HepG2 (cell line): ENCODE measurements at regions not wholly inside any gene's neighbourhood (a gene's known extent, or its start where the extent isn't known, plus 50 kb on each side); places are given as distances from the start of the nearest gene placed in this dataset.

Source experiments
- ATAC-seq: fragments of 200-7000 bp; cut with Tn5 transposase; 3 replicates; pipeline ENCODE4 v1.9.1; 2020; ENCODE audit warnings: mild to moderate bottlenecking, moderate library complexity
- BruUV-seq: library from RNA; stranded (reverse); fragments of 400-500 nt; replicated peaks from 2 replicates; lab custom pipeline; 2021; lab: Mats Ljungman, UMichigan
- CTCF ChIA-PET: fragments of 300-600 bp; formaldehyde crosslinking; extraction: SDS; loops from one replicate; lab custom pipeline; 2021; ENCODE audit warnings: low total read pairs, inconsistent platforms, low intra/inter-chr PET ratio; lab: Yijun Ruan, JAX
- POLR2A ChIA-PET: fragments of 350-600 bp; sonication (Branson Sonifier 250); formaldehyde crosslinking; loops from one replicate; lab custom pipeline; 2020; ENCODE audit warnings: antibody characterized with exemption, inconsistent platforms; lab: Yijun Ruan, JAX
- DNase-seq: peaks from one replicate; pipeline ENCODE4 v3.0.0-alpha.2; 2015; ENCODE audit warnings: low spot score
- FAIRE-seq: peaks from 3 replicates; lab custom pipeline; 2011; peaks lifted over from hg19 to GRCh38; lab: Jason Lieb, UNC
- H2AFZ ChIP-seq: one replicate; pipeline ENCODE4 v1.6.1; 2011; ENCODE audit warnings: low read length, inconsistent platforms
- H3K27ac ChIP-seq: fragments of 300-600 bp; 3 replicates; pipeline ENCODE4 v1.8.0; 2011; ENCODE audit warnings: mixed run types, mild to moderate bottlenecking, mixed read lengths, low read length, inconsistent platforms; ENCODE audit not compliant: insufficient read depth; ENCODE audit errors: extremely low read length
- H3K27me3 ChIP-seq, 2 experiments: fragments of 200-600 bp in 1 of 2; 2 replicates in 1 of 2; 3 replicates in 1 of 2; pipeline versions ENCODE4 v1.6.0 to v1.8.0; 2011; ENCODE audit warnings: low read length in 2 of 2, mild to moderate bottlenecking in 2 of 2, moderate library complexity in 2 of 2, inconsistent platforms in 1 of 2; ENCODE audit not compliant: insufficient read depth in 2 of 2, control insufficient read depth in 1 of 2
- H3K36me3 ChIP-seq, 2 experiments: fragments of 200-600 bp in 1 of 2; replicated peaks in 1 of 2; 2 replicates in 1 of 2; 3 replicates in 1 of 2; pipeline versions ENCODE4 v1.5.1 to v1.8.0; 2011; ENCODE audit warnings: low read length in 2 of 2, inconsistent platforms in 1 of 2; ENCODE audit not compliant: insufficient read depth in 2 of 2, control insufficient read depth in 1 of 2
- H3K4me1 ChIP-seq: 2 replicates; pipeline ENCODE4 v1.5.1; 2012; ENCODE audit warnings: low read length, inconsistent platforms; ENCODE audit not compliant: insufficient read depth
- H3K4me2 ChIP-seq: 2 replicates; pipeline ENCODE4 v1.6.0; 2011; ENCODE audit warnings: low read depth, low read length, inconsistent platforms
- H3K4me3 ChIP-seq, 3 experiments: fragments of 200-600 bp in 1 of 3; sonication (generic), shearing (Covaris generic) in 1 of 3; replicated peaks in 1 of 3; 2 replicates each; pipeline ENCODE4 v1.5.1; 2011 to 2016; ENCODE audit warnings: low read length in 3 of 3, inconsistent platforms in 2 of 3, low read depth in 2 of 3, mild to moderate bottlenecking in 2 of 3, control low read depth in 1 of 3, mixed read lengths in 1 of 3; ENCODE audit not compliant: insufficient read depth in 1 of 3
- H3K79me2 ChIP-seq: one replicate; pipeline ENCODE4 v1.6.1; 2011; ENCODE audit warnings: low read length, inconsistent platforms; ENCODE audit not compliant: insufficient read depth
- H3K9ac ChIP-seq: 2 replicates; pipeline ENCODE4 v1.6.0; 2011; ENCODE audit warnings: mild to moderate bottlenecking, low read depth, low read length, inconsistent platforms; ENCODE audit not compliant: insufficient read depth
- H3K9me3 ChIP-seq: 2 replicates; pipeline ENCODE4 v1.5.1; 2012; ENCODE audit warnings: mild to moderate bottlenecking, low read length
- H4K20me1 ChIP-seq: 2 replicates; pipeline ENCODE4 v1.6.0; 2011; ENCODE audit warnings: inconsistent platforms, mild to moderate bottlenecking, low read length, moderate library complexity; ENCODE audit not compliant: insufficient read depth
- SOX13 ChIP-seq, 3 experiments: fragments of 450-650 bp in 1 of 3; sonication (generic) in 1 of 3; formaldehyde crosslinking in 1 of 3; IDR thresholded peaks in 2 of 3; conservative IDR thresholded peaks in 1 of 3; 2 replicates each; pipeline versions ENCODE4 v1.5.0 to v1.6.1; 2016 to 2020; ENCODE audit warnings: antibody characterized with exemption in 1 of 3, mild to moderate bottlenecking in 1 of 3, missing compliant biosample characterization in 1 of 3, missing genetic modification reagents in 1 of 3, moderate library complexity in 1 of 3
- TOPORS ChIP-seq: sonication (generic); formaldehyde crosslinking; IDR thresholded peaks from 2 replicates; pipeline ENCODE4 v1.8.0; 2023; ENCODE audit warnings: mild to moderate bottlenecking, missing genetic modification reagents
- ZNF234 ChIP-seq: sonication (generic); formaldehyde crosslinking; conservative IDR thresholded peaks from 2 replicates; pipeline ENCODE4 v1.5.1; 2020; ENCODE audit warnings: mild to moderate bottlenecking, missing genetic modification reagents
- ZNF451 ChIP-seq: sonication (generic); formaldehyde crosslinking; IDR thresholded peaks from 2 replicates; pipeline ENCODE4 v1.5.0; 2020; ENCODE audit warnings: mild to moderate bottlenecking, missing genetic modification reagents
- ZNF761 ChIP-seq: sonication (generic); formaldehyde crosslinking; conservative IDR thresholded peaks from 2 replicates; pipeline ENCODE4 v1.4.0; 2020; ENCODE audit warnings: mild to moderate bottlenecking, missing genetic modification reagents
- WGBS: methylation state at CpG from one replicate; pipeline ENCODE4 v1.1.6; 2017; ENCODE audit warnings: low lambda C conversion rate; 5-methylcytosine and 5-hydroxymethylcytosine counted together
- in situ Hi-C: cut with HindIII; loops from 2 replicates; pipeline ENCODE4 v1.10.0; 2017; ENCODE audit warnings: low pct_unique_long_range_greater_than_20kb; ENCODE audit not compliant: extremely low pct_ligation_motif_present
- intact Hi-C: fragments of 100-400 bp; cut with micrococcal nuclease; formaldehyde crosslinking; loops from one replicate; pipeline ENCODE4 v1.10.0; 2022; ENCODE audit not compliant: unreplicated experiment
- TF ChIP-seq, protein P1 (sequence below): sonication (generic); formaldehyde crosslinking; IDR thresholded peaks from 2 replicates; pipeline ENCODE4 v1.4.0; 2020; ENCODE audit warnings: missing genetic modification reagents
- TF ChIP-seq, protein P2 (sequence below): sonication (generic); formaldehyde crosslinking; IDR thresholded peaks from 2 replicates; pipeline ENCODE4 v1.4.0; 2020; ENCODE audit warnings: missing genetic modification reagents, borderline replicate concordance

DNA sequence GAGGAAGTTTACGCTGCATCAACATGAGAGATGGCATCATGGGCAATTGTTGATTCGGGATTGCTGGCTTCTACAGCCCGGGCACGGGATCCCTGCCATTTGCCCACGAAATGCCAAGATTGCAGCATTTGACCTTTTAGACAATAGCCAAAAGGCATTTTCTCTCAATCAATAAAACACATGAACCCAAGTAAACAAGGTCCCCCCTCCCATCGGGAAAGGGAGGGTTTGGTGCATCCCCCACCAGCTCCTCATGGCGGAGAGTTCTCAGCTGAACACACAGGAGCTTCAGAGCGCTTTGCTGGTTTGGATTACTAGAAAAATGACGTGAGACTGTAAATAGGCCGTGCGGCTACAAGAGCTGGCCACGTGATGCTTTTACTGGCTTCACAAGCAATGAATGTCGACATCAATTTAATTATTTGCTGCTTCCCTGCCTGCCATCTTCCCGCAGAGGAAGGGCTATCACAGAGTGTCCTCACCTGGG, 147.6 kb downstream of the C16orf95 start (continued):
- TF ChIP-seq SOX13 (IDR thresholded peaks at IDR 0.05) (no peak), SOX13 (CRISPR knock-in tag; conservative IDR thresholded peaks at IDR 0.05 in 1 of 2, IDR thresholded peaks at IDR 0.05 in 1 of 2) (0 out of 4 replicates have a peak, but pooled peaks of 1 of the 2 experiments have one; percentile 24), TOPORS (CRISPR knock-in tag) (no peak)

DNA sequence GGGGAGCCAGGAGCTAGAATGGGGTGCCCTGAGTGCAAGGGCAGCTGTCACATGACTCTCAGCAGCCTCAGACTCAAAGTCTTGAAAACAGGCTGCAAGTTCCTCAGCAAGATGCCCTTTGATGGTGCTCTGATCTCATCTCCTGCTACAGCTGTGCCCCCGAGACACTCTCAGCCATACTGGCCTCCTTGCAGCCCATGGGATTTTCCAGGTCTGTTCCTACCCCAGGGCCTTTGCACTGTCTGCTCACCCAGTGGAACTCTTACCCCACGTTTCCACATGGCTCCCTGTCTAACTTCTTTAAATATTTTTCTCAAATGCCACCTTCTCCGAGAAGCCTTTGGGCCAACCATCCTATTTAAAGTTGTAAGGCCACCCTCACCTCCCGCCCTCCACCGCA, 146.9 kb downstream of the C16orf95 start:
- BruUV-seq = no TSS peak
- TF ChIP-seq, protein P1, sequence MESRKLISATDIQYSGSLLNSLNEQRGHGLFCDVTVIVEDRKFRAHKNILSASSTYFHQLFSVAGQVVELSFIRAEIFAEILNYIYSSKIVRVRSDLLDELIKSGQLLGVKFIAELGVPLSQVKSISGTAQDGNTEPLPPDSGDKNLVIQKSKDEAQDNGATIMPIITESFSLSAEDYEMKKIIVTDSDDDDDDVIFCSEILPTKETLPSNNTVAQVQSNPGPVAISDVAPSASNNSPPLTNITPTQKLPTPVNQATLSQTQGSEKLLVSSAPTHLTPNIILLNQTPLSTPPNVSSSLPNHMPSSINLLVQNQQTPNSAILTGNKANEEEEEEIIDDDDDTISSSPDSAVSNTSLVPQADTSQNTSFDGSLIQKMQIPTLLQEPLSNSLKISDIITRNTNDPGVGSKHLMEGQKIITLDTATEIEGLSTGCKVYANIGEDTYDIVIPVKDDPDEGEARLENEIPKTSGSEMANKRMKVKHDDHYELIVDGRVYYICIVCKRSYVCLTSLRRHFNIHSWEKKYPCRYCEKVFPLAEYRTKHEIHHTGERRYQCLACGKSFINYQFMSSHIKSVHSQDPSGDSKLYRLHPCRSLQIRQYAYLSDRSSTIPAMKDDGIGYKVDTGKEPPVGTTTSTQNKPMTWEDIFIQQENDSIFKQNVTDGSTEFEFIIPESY = no peak
- TF ChIP-seq ZNF234 (CRISPR knock-in tag) = no peak
- no peak for TF ChIP-seq ZNF761 (CRISPR knock-in tag)
- TF ChIP-seq, protein P2, sequence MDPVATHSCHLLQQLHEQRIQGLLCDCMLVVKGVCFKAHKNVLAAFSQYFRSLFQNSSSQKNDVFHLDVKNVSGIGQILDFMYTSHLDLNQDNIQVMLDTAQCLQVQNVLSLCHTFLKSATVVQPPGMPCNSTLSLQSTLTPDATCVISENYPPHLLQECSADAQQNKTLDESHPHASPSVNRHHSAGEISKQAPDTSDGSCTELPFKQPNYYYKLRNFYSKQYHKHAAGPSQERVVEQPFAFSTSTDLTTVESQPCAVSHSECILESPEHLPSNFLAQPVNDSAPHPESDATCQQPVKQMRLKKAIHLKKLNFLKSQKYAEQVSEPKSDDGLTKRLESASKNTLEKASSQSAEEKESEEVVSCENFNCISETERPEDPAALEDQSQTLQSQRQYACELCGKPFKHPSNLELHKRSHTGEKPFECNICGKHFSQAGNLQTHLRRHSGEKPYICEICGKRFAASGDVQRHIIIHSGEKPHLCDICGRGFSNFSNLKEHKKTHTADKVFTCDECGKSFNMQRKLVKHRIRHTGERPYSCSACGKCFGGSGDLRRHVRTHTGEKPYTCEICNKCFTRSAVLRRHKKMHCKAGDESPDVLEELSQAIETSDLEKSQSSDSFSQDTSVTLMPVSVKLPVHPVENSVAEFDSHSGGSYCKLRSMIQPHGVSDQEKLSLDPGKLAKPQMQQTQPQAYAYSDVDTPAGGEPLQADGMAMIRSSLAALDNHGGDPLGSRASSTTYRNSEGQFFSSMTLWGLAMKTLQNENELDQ = no peak
- TF ChIP-seq ZNF451 = no peak
- intact Hi-C loops = no loop called here

More for the DNA sequence above, 146.9 kb downstream of the C16orf95 start:
- Histone ChIP-seq H3K4me2 (no peak overlapping the region), H3K79me2 (no peaks in the 10 kb centered on the region), H2AFZ (no peak overlapping the region), H3K4me1 (0 out of 2 replicates have a peak, but pooled peaks cover 4% of the 10 kb centered on the region), H3K27me3 (peaks cover 0 to 8% of the 10 kb centered on the region in 2 experiments; a peak in 2 of 5 replicates), H3K9ac (no peak overlapping the region), H4K20me1 (no peaks in the 10 kb centered on the region), H3K36me3 (no peaks in the 10 kb centered on the region), H3K9me3 (no peaks in the 10 kb centered on the region), H3K27ac (no peak overlapping the region), H3K4me3 (no peak overlapping the region)
- POLR2A ChIA-PET = no interaction called here
- 22% methylated on average over 5 of the region's 5 CpGs for WGBS
- ATAC-seq = no peak
- in situ Hi-C loops = no loop called here
- no peak for FAIRE-seq
- no peak for DNase-seq
- CTCF ChIA-PET = no interaction called here
